A549 (cell line): ENCODE measurements at regions not wholly inside any gene's neighbourhood (a gene's known extent, or its start where the extent isn't known, plus 50 kb on each side); places are given as distances from the start of the nearest gene placed in this dataset.
A peak's percentile ranks its signal among the peaks of the same experiment; 100 is the strongest.

Source experiments
- ATAC-seq, 2 experiments: fragments of 200-7000 bp in 1 of 2; fragments of >200 bp in 1 of 2; cut with Nextera tagmentation in 1 of 2; cut with Tn5 transposase in 1 of 2; 3 replicates each; pipeline versions ENCODE4 v1.8.0 to v1.9.1; 2018 to 2020; ENCODE audit warnings: mild to moderate bottlenecking in 1 of 2, moderate library complexity in 1 of 2
- CTCF ChIA-PET: fragments of 300-600 bp; sonication (Branson Sonifier 250); formaldehyde crosslinking; extraction: SDS; loops from one replicate; lab custom pipeline; 2021; ENCODE audit warnings: antibody characterized with exemption, inconsistent platforms; lab: Yijun Ruan, JAX
- POLR2A ChIA-PET: fragments of 350-600 bp; formaldehyde crosslinking; extraction: SDS; loops from one replicate; lab custom pipeline; 2021; ENCODE audit warnings: antibody characterized with exemption, inconsistent platforms; lab: Yijun Ruan, JAX
- DNase-seq, 2 experiments: peaks; one replicate each; pipeline versions ENCODE4 v3.0.0 to v3.0.0-alpha.2; 2011 to 2016; ENCODE audit warnings: low read depth in 1 of 2, low spot score in 1 of 2
- FAIRE-seq: peaks from 2 replicates; lab custom pipeline; 2011; peaks lifted over from hg19 to GRCh38; lab: Jason Lieb, UNC
- H3K27ac ChIP-seq, 2 experiments: fragments of >200 bp; sonication (Bioruptor Twin); formaldehyde crosslinking; 3 replicates each; pipeline ENCODE4 v1.5.1; 2016 to 2017
- H3K4me1 ChIP-seq: fragments of >200 bp; sonication (Bioruptor Twin); formaldehyde crosslinking; 3 replicates; pipeline ENCODE4 v1.6.1; 2016
- H3K4me2 ChIP-seq: fragments of >200 bp; sonication (Bioruptor Twin); formaldehyde crosslinking; 3 replicates; pipeline ENCODE4 v1.6.1; 2016
- H3K4me3 ChIP-seq: fragments of >200 bp; sonication (Bioruptor Twin); formaldehyde crosslinking; 3 replicates; pipeline ENCODE4 v1.5.1; 2016
- H3K9me3 ChIP-seq: fragments of >200 bp; sonication (Bioruptor Twin); formaldehyde crosslinking; 3 replicates; pipeline ENCODE4 v1.6.1; 2016
- CBX8 ChIP-seq: fragments of 200-600 bp; sonication (generic); IDR thresholded peaks from 2 replicates; pipeline ENCODE4 v1.6.1; 2016
- CEBPB ChIP-seq, 2 experiments: fragments of >200 bp in 1 of 2; sonication (Bioruptor Twin) in 1 of 2; formaldehyde crosslinking in 1 of 2; IDR thresholded peaks; 2 replicates each; pipeline ENCODE4 v1.6.1; 2012 to 2016
- EHF ChIP-seq: fragments of 250-450 bp; sonication (Bioruptor Pico); IDR thresholded peaks from 2 replicates; pipeline ENCODE4 v1.5.0; 2020; ENCODE audit warnings: mild to moderate bottlenecking
- EP300 ChIP-seq, 2 experiments: fragments of >200 bp; sonication (Bioruptor Twin); formaldehyde crosslinking; IDR thresholded peaks; 2 replicates in 1 of 2; 3 replicates in 1 of 2; pipeline ENCODE4 v1.6.1; 2016 to 2017
- FOSL2 ChIP-seq, 2 experiments: fragments of 450-650 bp in 1 of 2; fragments of >200 bp in 1 of 2; sonication (Bioruptor Twin) in 1 of 2; formaldehyde crosslinking; IDR thresholded peaks; 2 replicates each; pipeline versions ENCODE4 v1.5.0 to v1.6.1; 2016 to 2020; ENCODE audit warnings: mild to moderate bottlenecking in 1 of 2, moderate library complexity in 1 of 2
- GATA3 ChIP-seq: IDR thresholded peaks from 2 replicates; pipeline ENCODE4 v1.6.1; 2012; ENCODE audit warnings: borderline replicate concordance
- HDAC2 ChIP-seq: fragments of 200-600 bp; sonication (generic); IDR thresholded peaks from 2 replicates; pipeline ENCODE4 v1.6.1; 2016
- HEYL ChIP-seq: fragments of 250-450 bp; sonication (Bioruptor Pico); IDR thresholded peaks from 2 replicates; pipeline ENCODE4 v1.8.0; 2021; ENCODE audit warnings: mild to moderate bottlenecking, moderate library complexity
- HOXB5 ChIP-seq: fragments of 250-450 bp; sonication (Bioruptor Pico); IDR thresholded peaks from 2 replicates; pipeline ENCODE4 v1.5.0; 2020; ENCODE audit warnings: mild to moderate bottlenecking, moderate library complexity
- KDM5A ChIP-seq: fragments of 200-600 bp; sonication (generic); IDR thresholded peaks from 2 replicates; pipeline ENCODE4 v1.6.1; 2016; ENCODE audit warnings: antibody characterized with exemption, mild to moderate bottlenecking
- MAZ ChIP-seq: fragments of 150-350 bp; IDR thresholded peaks from 2 replicates; pipeline ENCODE4 v1.6.1; 2014; ENCODE audit warnings: antibody characterized with exemption, low read depth, low read length, borderline replicate concordance
- MYC ChIP-seq: IDR thresholded peaks from 2 replicates; pipeline ENCODE4 v1.6.1; 2012; ENCODE audit warnings: mild to moderate bottlenecking, inconsistent platforms, low read length, improper control_type of control experiment, borderline replicate concordance
- PHF8 ChIP-seq: fragments of 200-600 bp; sonication (generic); IDR thresholded peaks from 2 replicates; pipeline ENCODE4 v1.6.1; 2016; ENCODE audit warnings: low read depth, mild to moderate bottlenecking, antibody characterized with exemption, moderate library complexity, borderline replicate concordance
- RAD21 ChIP-seq, 2 experiments: fragments of >200 bp in 1 of 2; sonication (Bioruptor Twin) in 1 of 2; formaldehyde crosslinking in 1 of 2; IDR thresholded peaks in 1 of 2; conservative IDR thresholded peaks in 1 of 2; 2 replicates in 1 of 2; 3 replicates in 1 of 2; pipeline ENCODE4 v1.6.1; 2012 to 2018; ENCODE audit warnings: inconsistent platforms in 1 of 2
- RARB ChIP-seq: fragments of 250-450 bp; sonication (Bioruptor Pico); IDR thresholded peaks from 2 replicates; pipeline ENCODE4 v1.8.0; 2021; ENCODE audit warnings: mild to moderate bottlenecking, moderate library complexity
- RCOR1 ChIP-seq: fragments of 150-350 bp; IDR thresholded peaks from 2 replicates; pipeline ENCODE4 v1.6.1; 2014; ENCODE audit warnings: antibody characterized with exemption, low read length, low read depth
- SREBF2 ChIP-seq: fragments of 450-650 bp; IDR thresholded peaks from 2 replicates; pipeline ENCODE4 v1.6.1; 2014; ENCODE audit warnings: mild to moderate bottlenecking, moderate library complexity
- ZSCAN20 ChIP-seq: fragments of 250-450 bp; sonication (Bioruptor Pico); IDR thresholded peaks from 2 replicates; pipeline ENCODE4 v1.8.0; 2022; ENCODE audit warnings: mild to moderate bottlenecking, moderate library complexity
- WGBS: methylation state at CpG from one replicate; pipeline ENCODE4 v1.1.6; 2017; ENCODE audit errors: missing lambda C conversion rate; 5-methylcytosine and 5-hydroxymethylcytosine counted together
- TF ChIP-seq, protein P1 (sequence below): fragments of >200 bp; sonication (Bioruptor Twin); formaldehyde crosslinking; IDR thresholded peaks from 2 replicates; pipeline ENCODE4 v1.6.1; 2016
- TF ChIP-seq, protein P2 (sequence below): fragments of 250-450 bp; sonication (Bioruptor Pico); IDR thresholded peaks from 2 replicates; pipeline ENCODE4 v1.5.0; 2021; ENCODE audit warnings: mild to moderate bottlenecking, moderate library complexity, borderline replicate concordance
- TF ChIP-seq, protein P3 (sequence below): fragments of >200 bp; sonication (Bioruptor Twin); formaldehyde crosslinking; IDR thresholded peaks from 3 replicates; pipeline ENCODE4 v1.5.1; 2016
- TF ChIP-seq, protein P4 (sequence below): fragments of 450-650 bp; IDR thresholded peaks from 2 replicates; pipeline ENCODE4 v1.6.1; 2014; ENCODE audit warnings: antibody characterized with exemption
- TF ChIP-seq, protein P5 (sequence below): fragments of 200-600 bp; sonication (generic); IDR thresholded peaks from 2 replicates; pipeline ENCODE4 v1.6.1; 2016; ENCODE audit warnings: antibody characterized with exemption, mild to moderate bottlenecking, moderate library complexity

DNA sequence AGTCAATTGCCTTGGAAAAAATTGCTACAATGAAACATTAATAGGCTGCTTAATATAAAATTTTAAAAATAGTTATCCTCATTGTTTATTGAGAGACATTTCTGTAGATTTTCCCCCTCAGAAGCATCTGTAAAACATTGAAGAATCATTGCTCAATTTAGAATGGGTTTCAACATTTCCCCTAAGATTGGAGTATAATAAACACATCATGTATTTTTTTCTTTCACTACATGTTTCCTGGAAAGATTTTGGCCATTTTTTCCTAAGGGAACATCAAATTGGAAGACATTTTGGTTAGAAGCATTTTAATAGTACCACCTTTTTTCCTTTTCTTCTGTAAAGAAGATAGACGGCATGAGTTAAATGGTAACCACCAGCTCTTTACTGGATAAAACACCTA lies 443.2 kb upstream of the SPHKAP start (continued):
- no peak for TF ChIP-seq RAD21 (conservative IDR thresholded peaks at IDR 0.05 in 1 of 2, IDR thresholded peaks at IDR 0.05 in 1 of 2)

DNA sequence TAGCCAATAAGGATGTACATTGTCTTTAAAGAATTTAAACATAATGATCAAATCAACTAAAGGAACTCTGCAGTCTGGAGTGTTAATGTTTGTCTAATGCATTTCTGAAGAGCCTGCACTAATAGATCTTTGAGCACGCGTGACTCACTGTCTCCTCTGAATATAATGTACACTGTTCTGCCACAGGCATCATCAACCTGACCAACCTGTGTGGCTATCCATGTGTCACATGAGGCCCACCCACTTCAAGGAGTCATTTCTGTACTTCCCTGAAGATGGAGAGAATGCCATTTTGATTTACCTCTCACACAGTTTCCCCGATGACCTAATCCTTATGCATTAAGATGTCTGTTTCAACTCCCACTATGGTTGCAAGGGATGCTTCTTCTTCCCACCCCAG lies 434.0 kb upstream of the SPHKAP start:
- TF ChIP-seq HEYL (CRISPR knock-in tag) (no peak), CBX8 (no peak), HOXB5 (CRISPR knock-in tag) (no peak), MAZ (no peak), EP300 (IDR thresholded peaks at IDR 0.05) (no peak)
- Histone ChIP-seq H3K27ac (no peak overlapping the region), H3K4me2 (no peak overlapping the region), H3K4me3 (no peak overlapping the region), H3K4me1 (no peaks in the 10 kb centered on the region), H3K9me3 (no peaks in the 10 kb centered on the region)
- ChIA-PET POLR2A (no interaction called here), CTCF (no interaction called here)
- WGBS: 80% methylated on average over 3 of the region's 3 CpGs
- DNase-seq: no peak
- no peak for ATAC-seq
- no peak for FAIRE-seq

DNA sequence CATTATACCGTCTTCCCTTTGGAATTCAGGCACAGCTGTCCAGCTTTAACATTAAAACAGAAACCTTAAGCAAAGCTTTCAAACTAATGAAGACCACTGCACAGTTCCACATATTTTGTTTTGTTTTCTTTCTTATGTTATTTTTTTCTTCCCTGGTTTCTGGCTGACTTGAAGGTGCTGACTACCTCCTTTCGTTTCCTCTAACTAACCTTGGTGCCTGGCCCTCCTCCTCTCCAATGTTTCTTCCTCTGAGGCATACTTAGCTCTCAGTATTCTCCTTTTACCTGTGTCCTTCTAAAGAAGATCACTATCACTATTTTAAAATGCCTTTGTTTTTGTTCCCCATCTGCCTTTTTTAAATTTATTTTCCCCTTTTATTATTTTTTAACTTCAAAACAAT lies 433.3 kb upstream of the SPHKAP start:
- DNase-seq: no peak
- H3K27ac ChIP-seq: no peak overlapping the region
- no peaks in the 10 kb centered on the region for H3K4me1 ChIP-seq
- no peak for FAIRE-seq
- no peak for TF ChIP-seq GATA3
- TF ChIP-seq, protein P1, sequence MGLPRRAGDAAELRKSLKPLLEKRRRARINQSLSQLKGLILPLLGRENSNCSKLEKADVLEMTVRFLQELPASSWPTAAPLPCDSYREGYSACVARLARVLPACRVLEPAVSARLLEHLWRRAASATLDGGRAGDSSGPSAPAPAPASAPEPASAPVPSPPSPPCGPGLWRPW: no peak
- TF ChIP-seq ZSCAN20 (CRISPR knock-in tag): no peak
- TF ChIP-seq HDAC2: no peak
- no peak for TF ChIP-seq CEBPB (IDR thresholded peaks at IDR 0.05)
- no peak for TF ChIP-seq HEYL (CRISPR knock-in tag)
- ATAC-seq: no peak
- H3K9me3 ChIP-seq: no peaks in the 10 kb centered on the region
- 15% methylated on average over 2 of the region's 2 CpGs for WGBS
- no peak overlapping the region for H3K4me2 ChIP-seq
- no peak overlapping the region for H3K4me3 ChIP-seq
- ChIA-PET CTCF (no interaction called here), POLR2A (no interaction called here)

DNA sequence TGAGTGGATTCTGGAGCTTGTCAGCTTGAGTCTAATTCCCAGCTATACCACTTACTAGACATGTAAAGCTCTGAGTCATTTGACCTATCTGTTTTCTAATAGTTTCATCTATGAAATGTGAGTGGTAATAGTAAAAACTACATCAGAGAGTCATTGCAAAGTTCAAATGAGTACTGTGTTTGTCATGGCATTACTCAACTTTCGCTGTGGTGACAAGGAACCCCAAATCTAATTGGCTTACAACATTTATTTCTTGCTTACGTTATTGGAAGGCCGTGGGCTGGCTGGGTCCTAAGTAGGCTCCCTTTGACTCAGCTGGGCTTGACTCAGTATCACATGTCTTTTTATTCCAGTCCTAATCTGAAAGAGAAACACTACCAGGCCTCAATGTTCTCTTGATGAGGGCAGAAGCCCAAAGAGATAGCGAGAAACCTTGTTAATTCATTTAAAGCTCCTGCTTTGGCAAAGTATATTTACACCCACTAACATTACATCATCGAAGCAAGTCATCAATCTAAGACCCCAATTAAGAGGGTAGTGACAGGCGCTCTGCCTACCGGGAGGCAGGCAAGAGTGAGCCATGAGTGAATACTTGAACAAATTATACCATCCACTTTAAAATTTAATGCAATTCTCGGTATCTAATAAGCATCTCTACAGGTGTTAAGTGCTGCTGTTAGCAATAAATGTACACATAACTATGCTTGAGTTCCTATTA lies 431.8 kb upstream of the SPHKAP start:
- ChIA-PET CTCF (no interaction called here), POLR2A (no interaction called here)
- Histone ChIP-seq H3K27ac (no peak overlapping the region), H3K9me3 (no peaks in the 10 kb centered on the region), H3K4me2 (no peak overlapping the region), H3K4me3 (no peak overlapping the region), H3K4me1 (no peaks in the 10 kb centered on the region)
- FAIRE-seq (no peak), DNase-seq (peak in 1 of 2 experiments; percentile 5), ATAC-seq (0 out of 6 replicates have a peak, but pooled peaks of 1 of the 2 experiments have one; percentile 34)
- 17% methylated on average over 8 of the region's 8 CpGs for WGBS
- TF ChIP-seq, protein P2, sequence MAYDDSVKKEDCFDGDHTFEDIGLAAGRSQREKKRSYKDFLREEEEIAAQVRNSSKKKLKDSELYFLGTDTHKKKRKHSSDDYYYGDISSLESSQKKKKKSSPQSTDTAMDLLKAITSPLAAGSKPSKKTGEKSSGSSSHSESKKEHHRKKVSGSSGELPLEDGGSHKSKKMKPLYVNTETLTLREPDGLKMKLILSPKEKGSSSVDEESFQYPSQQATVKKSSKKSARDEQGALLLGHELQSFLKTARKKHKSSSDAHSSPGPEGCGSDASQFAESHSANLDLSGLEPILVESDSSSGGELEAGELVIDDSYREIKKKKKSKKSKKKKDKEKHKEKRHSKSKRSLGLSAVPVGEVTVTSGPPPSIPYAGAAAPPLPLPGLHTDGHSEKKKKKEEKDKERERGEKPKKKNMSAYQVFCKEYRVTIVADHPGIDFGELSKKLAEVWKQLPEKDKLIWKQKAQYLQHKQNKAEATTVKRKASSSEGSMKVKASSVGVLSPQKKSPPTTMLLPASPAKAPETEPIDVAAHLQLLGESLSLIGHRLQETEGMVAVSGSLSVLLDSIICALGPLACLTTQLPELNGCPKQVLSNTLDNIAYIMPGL: no peak
- TF ChIP-seq RARB (CRISPR knock-in tag) (no peak), MYC (no peak), FOSL2 (IDR thresholded peaks at IDR 0.05) (no peak), FOSL2 (CRISPR knock-in tag; IDR thresholded peaks at IDR 0.05) (no peak), PHF8 (no peak), HOXB5 (CRISPR knock-in tag) (no peak), EHF (no peak), RAD21 (conservative IDR thresholded peaks at IDR 0.05 in 1 of 2, IDR thresholded peaks at IDR 0.05 in 1 of 2) (no peak), SREBF2 (no peak), RCOR1 (no peak), KDM5A (no peak)
- TF ChIP-seq, protein P3, sequence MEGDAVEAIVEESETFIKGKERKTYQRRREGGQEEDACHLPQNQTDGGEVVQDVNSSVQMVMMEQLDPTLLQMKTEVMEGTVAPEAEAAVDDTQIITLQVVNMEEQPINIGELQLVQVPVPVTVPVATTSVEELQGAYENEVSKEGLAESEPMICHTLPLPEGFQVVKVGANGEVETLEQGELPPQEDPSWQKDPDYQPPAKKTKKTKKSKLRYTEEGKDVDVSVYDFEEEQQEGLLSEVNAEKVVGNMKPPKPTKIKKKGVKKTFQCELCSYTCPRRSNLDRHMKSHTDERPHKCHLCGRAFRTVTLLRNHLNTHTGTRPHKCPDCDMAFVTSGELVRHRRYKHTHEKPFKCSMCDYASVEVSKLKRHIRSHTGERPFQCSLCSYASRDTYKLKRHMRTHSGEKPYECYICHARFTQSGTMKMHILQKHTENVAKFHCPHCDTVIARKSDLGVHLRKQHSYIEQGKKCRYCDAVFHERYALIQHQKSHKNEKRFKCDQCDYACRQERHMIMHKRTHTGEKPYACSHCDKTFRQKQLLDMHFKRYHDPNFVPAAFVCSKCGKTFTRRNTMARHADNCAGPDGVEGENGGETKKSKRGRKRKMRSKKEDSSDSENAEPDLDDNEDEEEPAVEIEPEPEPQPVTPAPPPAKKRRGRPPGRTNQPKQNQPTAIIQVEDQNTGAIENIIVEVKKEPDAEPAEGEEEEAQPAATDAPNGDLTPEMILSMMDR: no peak
- TF ChIP-seq, protein P4, sequence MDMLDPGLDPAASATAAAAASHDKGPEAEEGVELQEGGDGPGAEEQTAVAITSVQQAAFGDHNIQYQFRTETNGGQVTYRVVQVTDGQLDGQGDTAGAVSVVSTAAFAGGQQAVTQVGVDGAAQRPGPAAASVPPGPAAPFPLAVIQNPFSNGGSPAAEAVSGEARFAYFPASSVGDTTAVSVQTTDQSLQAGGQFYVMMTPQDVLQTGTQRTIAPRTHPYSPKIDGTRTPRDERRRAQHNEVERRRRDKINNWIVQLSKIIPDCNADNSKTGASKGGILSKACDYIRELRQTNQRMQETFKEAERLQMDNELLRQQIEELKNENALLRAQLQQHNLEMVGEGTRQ: no peak
- TF ChIP-seq, protein P5, sequence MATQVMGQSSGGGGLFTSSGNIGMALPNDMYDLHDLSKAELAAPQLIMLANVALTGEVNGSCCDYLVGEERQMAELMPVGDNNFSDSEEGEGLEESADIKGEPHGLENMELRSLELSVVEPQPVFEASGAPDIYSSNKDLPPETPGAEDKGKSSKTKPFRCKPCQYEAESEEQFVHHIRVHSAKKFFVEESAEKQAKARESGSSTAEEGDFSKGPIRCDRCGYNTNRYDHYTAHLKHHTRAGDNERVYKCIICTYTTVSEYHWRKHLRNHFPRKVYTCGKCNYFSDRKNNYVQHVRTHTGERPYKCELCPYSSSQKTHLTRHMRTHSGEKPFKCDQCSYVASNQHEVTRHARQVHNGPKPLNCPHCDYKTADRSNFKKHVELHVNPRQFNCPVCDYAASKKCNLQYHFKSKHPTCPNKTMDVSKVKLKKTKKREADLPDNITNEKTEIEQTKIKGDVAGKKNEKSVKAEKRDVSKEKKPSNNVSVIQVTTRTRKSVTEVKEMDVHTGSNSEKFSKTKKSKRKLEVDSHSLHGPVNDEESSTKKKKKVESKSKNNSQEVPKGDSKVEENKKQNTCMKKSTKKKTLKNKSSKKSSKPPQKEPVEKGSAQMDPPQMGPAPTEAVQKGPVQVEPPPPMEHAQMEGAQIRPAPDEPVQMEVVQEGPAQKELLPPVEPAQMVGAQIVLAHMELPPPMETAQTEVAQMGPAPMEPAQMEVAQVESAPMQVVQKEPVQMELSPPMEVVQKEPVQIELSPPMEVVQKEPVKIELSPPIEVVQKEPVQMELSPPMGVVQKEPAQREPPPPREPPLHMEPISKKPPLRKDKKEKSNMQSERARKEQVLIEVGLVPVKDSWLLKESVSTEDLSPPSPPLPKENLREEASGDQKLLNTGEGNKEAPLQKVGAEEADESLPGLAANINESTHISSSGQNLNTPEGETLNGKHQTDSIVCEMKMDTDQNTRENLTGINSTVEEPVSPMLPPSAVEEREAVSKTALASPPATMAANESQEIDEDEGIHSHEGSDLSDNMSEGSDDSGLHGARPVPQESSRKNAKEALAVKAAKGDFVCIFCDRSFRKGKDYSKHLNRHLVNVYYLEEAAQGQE: no peak
